ENCODE measurements at regions not wholly inside any gene's neighbourhood (a gene's known extent, or its start where the extent isn't known, plus 50 kb on each side); places are given as distances from the start of the nearest gene placed in this dataset.
"Not testable (repeated sequence)": the region's sequence is repeated elsewhere in the genome, so short reads cannot be mapped to it uniquely, and the experiment has no call there.

- DNase-seq (ENCODE audit: low spot score): no peak
Observed at GRCh38 chr4:3879681-3880614, 113.8 kb downstream of the ADRA2C start.

- peak; percentile 41 for DNase-seq (ENCODE audit: low spot score)
Observed at GRCh38 chr4:3880615-3881120, 114.5 kb downstream of the ADRA2C start.

- not testable (repeated sequence) for DNase-seq (ENCODE audit: low spot score)
Observed at GRCh38 chr4:3882316-3882885, 116.2 kb downstream of the ADRA2C start.

GRCh38 chr4:3884261-3884660 lies 118.1 kb downstream of the ADRA2C start:
- DNase-seq (ENCODE audit: low spot score): not testable (repeated sequence)

GRCh38 chr4:3893590-3893989 lies 127.4 kb downstream of the ADRA2C start:
- not testable (repeated sequence) for DNase-seq (ENCODE audit: low spot score)

GRCh38 chr4:3894086-3894959 lies 128.1 kb downstream of the ADRA2C start:
- DNase-seq (ENCODE audit: low spot score): not testable (repeated sequence)

GRCh38 chr4:3896441-3896840 lies 130.3 kb downstream of the ADRA2C start:
- DNase-seq (ENCODE audit: low spot score): no peak

GRCh38 chr4:3896871-3897578 lies 130.8 kb downstream of the ADRA2C start:
- DNase-seq (ENCODE audit: low spot score): not testable (repeated sequence)

GRCh38 chr4:3898098-3898497 lies 131.9 kb downstream of the ADRA2C start:
- DNase-seq (ENCODE audit: low spot score): no peak

GRCh38 chr4:3898928-3899327 lies 132.7 kb downstream of the ADRA2C start:
- not testable (repeated sequence) for DNase-seq (ENCODE audit: low spot score)

- not testable (repeated sequence) for DNase-seq (ENCODE audit: low spot score)
Observed at GRCh38 chr4:3904264-3904955, 138.2 kb downstream of the ADRA2C start.

- DNase-seq (ENCODE audit: low spot score): not testable (repeated sequence)
Observed at GRCh38 chr4:3909616-3910015, 143.4 kb downstream of the ADRA2C start.

- not testable (repeated sequence) for DNase-seq (ENCODE audit: low spot score)
Observed at GRCh38 chr4:3910161-3910950, 144.2 kb downstream of the ADRA2C start.

GRCh38 chr4:3911252-3911856 lies 145.2 kb downstream of the ADRA2C start:
- no peak for DNase-seq (ENCODE audit: low spot score)

- not testable (repeated sequence) for DNase-seq (ENCODE audit: low spot score)
Observed at GRCh38 chr4:3914511-3914910, 148.3 kb downstream of the ADRA2C start.

GRCh38 chr4:3919509-3919908 lies 153.3 kb downstream of the ADRA2C start:
- not testable (repeated sequence) for DNase-seq (ENCODE audit: low spot score)

- DNase-seq (ENCODE audit: low spot score): not testable (repeated sequence)
Observed at GRCh38 chr4:3921902-3922301, 155.7 kb downstream of the ADRA2C start.

GRCh38 chr4:3925841-3926240 lies 159.7 kb downstream of the ADRA2C start:
- not testable (repeated sequence) for DNase-seq (ENCODE audit: low spot score)

GRCh38 chr4:3926271-3926670 lies 160.1 kb downstream of the ADRA2C start:
- not testable (repeated sequence) for DNase-seq (ENCODE audit: low spot score)
